ENCODE measurements at regions not wholly inside any gene's neighbourhood (a gene's known extent, or its start where the extent isn't known, plus 50 kb on each side); places are given as distances from the start of the nearest gene placed in this dataset.

DNA sequence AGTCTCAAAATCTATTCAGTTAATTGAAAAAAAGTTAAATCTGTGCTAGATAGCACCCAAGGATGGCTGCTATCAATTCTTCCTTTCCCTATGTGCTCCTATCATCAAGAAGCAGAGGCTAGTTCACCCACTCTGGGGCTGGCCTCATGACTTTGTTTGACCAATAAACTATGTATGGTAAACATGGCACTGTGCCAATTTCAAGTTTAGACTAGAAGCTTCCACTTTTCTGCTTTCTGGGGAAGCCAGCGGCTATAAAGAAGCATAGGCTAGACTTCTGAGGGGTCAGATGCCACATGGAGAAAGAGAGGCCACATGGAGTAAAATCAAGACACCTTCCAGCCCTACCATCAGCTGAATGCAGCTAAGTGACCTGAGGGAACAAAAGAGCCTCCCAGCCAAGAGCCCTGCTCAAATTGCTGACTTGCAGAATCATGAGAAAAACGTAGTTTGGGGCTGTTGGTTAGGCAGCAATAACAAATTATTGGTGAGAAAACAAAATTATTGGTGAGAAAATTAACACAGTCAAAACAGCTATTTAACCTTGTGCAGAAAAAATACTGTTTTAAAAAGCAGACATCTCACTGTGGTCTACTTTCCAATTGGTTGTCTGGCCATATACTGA lies 86.5 kb upstream of the SLC14A2 start:
- no peak for DNase-seq (ENCODE audit: low spot score)

DNA sequence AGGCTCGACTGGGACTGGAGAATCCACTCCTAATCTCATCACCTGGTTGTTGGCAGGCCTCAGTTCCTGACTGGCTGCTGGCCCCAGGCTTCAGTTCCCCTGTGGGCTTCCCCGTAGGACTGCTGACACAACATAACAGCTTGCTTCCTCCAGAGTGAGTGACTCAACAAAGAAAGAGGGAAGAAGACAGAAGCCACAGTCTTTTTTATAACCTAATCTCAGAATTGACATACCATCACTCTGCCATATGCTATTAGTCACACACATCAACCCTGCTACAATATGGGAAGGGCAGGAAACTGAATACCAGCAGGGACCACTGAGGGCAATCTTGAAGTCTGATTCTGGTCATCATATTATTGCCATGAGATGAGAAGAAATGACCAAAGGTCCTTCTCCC lies 76.8 kb upstream of the SLC14A2 start:
- no peak for DNase-seq (ENCODE audit: low spot score)

DNA sequence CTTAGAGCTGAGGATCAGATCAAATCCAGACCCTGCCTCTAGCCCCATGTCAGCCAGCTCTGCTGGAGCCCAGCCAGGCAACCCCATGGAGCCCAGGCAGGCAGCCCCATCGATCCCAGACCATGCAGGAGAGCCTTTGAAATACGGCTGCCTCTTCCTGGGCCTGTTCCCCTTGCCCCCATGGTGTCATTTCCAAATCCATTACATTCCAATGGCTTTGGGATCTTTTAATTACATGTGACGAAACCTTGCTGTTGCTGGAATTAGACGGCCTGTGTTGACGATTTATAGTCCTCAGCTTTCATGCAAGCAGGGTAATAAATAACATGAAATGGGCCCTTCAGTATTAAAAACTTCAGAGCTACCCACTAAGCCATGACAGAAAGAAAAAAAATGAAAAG lies 75.8 kb upstream of the SLC14A2 start:
- DNase-seq (ENCODE audit: low spot score), result no peak

DNA sequence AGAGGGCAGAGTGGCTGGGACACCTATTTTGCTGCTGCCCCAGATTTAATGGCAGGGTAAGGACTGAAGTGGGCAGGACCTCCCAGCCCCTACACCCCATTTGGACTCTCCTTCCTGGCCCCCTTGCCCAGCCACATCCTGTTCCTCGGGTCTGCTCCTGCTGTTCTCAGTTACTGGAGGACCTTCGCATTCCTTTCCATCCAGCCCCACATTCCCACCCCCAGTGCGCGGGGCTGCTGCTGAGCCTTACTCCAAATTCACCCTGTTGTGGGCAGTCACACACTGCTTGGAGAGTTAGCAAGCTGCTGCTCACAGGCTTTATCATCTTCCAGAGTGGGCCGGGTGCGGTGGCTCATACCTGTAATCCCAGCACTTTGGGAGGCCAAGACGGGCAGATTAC lies 75.2 kb upstream of the SLC14A2 start:
- no peak for DNase-seq (ENCODE audit: low spot score)

DNA sequence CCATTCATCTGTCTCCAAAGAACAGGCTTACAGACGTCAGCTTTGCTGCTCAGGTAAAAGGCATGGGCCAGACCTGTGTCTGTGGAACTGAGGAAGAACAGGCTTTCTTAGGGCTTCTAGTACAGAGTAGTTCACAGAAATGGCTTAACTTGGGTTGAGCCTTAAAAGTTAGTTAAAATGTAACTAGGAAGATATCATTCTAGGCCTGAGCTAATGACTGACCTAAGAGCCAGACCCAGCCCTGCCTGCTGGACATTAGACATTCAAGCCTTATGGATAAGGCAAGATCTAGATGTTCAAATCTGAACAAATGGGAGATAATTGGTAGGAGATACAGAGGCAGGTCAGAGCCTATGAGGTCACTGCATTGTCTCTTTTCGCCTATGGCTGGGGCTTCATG lies 73.9 kb upstream of the SLC14A2 start:
- DNase-seq (ENCODE audit: low spot score), result no peak

DNA sequence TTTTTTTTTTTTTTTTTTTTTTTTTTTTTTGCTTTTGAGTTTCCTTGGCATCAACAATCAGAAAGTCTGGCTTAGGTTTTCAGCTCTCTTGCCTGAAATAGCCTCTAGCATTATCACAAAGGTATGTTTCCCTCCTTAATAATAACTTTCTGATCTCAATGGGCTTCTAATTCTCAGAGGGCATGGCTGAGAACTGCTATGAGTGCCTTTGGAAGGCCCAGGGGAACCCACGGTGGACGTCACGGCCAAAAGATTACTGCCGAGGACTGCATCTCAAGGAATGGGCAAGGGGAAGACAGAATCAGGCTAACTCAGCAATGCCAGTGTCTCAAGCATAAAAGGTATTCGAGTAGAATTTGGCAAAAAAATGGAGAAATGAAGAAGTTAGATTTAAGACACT lies 73.2 kb upstream of the SLC14A2 start:
- DNase-seq (ENCODE audit: low spot score), result no peak

DNA sequence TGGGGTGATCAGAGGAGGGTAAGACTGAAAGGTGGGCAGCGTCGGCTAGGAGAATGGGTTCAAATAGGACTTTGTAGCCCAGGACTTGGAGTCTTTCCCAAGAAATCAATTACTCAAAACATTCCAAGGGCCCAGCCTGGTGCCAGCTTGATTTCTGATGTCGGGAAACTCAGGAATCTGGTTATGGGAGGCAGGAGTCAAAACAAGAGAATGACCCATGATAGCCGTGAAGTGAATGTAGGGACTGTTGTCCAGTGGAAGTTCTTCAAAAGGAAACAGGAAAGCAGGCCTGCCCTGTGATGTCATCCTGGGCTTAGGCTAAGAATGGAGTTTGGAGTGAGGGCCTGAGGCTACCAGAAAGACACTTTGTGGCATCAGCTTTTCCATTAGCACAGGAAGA lies 67.4 kb upstream of the SLC14A2 start:
- no peak for DNase-seq (ENCODE audit: low spot score)

DNA sequence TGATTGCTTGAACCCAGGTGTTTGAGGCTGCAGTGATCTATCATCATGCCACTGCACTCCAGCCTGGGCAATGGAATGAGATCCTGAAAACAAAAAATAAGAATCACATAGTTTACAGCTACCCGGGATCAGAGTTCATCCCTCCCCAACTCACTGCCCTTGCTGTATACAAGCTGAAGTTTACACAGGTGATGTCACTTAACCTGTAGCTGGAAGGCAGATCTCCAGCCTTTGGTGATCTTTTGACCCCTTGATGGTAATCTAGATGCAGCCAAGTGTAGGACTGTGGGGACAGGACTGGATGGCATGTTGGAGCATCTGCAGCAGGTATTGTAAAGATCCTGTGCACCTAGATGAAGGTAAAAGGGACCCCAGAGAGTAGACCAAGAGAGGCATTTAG lies 66.7 kb upstream of the SLC14A2 start:
- DNase-seq (ENCODE audit: low spot score), result no peak

DNA sequence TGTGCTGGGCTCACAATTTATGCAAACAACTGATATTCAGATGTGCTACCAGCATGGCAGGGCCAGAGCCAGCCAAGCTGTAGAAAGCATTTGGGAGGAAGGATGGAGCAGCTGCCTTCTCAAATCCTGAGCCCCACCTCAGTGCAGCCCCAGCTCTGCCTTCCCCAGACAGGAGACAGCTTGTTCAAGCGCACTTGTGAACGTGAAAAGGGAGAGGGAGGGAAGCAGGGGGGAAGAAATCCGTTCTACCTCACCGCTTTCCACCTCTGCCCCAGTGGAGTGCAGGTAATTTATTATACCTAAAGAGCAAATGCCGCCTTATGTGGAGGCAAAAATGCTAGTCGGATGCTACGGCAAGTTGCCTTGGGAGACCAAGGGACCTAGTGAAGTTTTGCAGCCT lies 66.0 kb upstream of the SLC14A2 start:
- DNase-seq (ENCODE audit: low spot score), result no peak

DNA sequence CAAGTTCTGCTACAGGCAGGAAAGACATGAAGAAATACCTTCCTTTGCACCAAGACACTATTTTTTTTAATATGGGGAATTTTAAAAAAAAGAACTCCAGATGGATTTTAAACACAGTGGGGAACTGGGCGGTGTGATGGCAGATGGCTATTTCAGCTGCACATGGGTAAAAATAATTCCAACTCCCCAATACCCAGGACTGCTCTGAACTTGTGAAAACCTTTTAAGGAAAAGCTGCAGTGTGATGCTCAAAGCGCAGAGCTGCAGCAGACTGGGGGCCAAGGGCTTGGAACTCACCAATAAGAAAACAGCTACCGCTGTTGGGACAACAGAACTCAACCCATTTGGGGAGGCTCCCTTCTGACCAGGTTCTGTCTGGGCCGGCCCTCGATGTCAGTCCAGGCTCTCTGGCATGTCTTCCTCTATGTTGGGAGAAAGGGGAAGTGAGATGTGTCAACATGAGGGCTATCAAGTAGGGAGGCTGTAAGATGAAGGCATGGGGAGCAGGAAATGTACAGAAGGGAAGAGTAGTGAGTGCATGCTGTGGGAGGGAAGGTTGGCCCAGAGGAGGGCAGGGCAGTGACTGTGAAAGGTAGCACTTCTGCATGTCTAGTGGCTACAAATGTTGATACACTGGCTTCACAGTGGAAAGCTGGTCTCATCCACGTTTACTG lies 64.0 kb upstream of the SLC14A2 start:
- no peak for DNase-seq (ENCODE audit: low spot score)

DNA sequence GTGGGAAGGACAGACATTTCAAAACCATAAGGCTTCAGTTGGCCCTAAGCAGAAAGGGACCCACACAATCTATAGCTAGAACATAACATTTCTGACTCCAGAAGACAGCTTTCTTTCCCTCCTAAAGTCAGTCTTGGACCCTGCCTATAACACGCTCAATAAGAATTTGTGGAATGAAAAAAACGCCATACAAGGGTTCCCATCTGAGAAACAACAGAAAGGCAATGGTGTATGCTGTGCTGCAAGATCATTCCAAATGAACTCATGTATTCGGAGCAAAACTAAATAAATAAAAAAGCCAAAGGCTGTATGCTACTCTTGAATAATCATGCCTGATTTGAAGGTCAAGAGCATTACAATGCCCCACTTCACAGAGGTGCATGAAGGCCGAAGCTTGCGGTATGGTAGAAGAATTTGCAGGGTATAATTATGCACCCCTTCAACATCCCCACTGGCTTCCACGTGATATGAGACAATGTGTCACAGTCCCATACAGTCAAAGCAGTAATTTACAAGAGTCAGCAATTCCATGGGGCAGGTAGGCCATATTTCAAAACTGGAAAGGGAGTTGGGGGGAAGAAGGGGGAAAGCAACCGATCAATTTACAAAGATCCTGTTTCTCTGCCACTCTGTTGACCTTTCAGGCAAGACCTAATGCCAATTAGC lies 61.4 kb upstream of the SLC14A2 start:
- no peak for DNase-seq (ENCODE audit: low spot score)

DNA sequence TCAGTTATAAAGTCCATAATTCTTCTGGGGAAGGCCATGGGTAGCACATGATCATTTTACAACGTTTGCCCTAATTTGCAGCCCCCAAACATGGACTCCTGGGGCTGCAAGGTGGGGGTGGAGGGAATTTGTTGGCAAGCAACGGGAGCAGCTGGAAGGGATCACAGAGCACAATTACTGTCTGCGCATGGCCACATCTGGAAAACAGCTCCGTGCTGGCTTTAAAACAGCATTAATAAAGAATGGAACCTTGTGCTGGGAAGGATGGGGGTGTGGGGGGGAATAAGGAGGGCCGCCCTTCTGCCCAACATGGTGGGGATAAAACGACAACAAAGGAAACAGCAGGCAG lies 60.9 kb upstream of the SLC14A2 start:
- DNase-seq (ENCODE audit: low spot score), result no peak

DNA sequence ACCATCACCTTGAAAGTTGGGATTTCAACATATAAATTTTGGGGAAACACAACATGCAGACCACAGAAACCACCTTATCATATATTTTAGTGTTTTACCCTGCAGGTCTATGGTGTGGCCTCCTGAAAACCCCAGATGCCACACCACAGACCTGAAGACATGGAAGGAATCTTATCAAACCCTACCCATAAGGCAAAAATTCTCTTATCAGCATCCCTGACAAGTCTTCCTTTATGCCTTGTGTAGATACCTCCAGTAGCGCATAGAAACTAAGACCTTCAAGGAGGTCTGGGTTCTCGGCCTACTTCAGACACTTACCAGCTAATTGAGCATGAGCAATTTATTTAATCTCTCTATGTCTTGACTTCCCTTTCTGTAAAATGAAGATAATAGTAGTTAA lies 59.1 kb upstream of the SLC14A2 start:
- DNase-seq (ENCODE audit: low spot score), result no peak

DNA sequence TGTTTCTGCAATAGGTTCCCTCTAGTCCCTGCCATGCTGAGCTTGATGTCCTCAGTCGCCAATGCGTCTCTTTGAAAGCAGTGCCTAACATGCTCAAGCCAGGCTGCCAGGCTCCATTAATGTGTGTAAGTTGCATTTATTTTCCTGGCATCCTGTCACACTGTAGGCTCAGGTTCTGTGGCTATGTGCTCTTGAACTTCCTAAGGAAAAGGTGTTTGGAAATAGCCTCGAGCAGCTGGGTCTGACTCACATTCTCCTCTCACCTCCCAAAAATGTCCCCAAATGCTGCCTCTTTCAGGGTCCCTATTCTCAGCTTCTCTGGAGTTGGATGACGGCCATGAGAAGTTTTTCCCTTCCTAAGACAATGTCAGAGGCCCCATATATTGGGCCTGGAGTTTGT lies 58.0 kb upstream of the SLC14A2 start:
- no peak for DNase-seq (ENCODE audit: low spot score)

DNA sequence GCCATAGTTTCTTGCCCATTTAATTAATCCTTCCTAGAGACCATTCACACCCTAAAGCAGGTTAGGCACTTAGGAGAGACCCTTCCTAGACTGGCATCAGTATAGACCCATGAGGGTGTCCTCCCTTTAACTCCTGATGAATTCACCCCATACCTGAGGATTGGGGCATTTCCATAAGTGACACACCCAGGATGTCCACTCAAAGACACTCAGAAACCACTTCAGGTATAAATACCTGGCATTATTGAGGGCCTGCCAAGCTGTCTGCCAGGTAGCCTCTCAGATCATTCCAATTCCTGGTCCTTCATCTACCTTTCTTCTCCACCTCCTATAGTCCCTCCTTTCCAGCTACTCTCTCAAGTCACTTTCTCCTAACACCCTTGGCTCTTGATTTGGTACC lies 57.5 kb upstream of the SLC14A2 start:
- DNase-seq (ENCODE audit: low spot score), result no peak

DNA sequence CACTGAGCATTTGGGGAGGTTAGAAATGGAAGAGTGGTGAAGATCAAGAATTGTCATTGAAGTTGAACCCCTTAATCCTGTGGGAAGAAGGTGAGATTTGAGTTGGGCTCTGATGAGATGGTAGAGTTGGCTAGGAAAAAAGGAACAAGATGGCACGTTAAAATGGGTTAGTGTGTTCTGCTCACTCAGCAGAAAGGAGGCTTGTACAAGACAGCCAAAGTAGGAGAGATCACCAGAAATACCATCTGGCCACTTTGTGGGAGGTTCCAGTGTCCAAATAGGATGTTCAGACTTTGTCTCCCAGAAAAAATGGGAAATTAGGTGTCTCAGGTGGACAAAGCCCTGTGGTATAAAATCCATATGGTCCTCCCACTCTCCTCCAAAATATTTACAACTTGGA lies 56.0 kb upstream of the SLC14A2 start:
- no peak for DNase-seq (ENCODE audit: low spot score)

DNA sequence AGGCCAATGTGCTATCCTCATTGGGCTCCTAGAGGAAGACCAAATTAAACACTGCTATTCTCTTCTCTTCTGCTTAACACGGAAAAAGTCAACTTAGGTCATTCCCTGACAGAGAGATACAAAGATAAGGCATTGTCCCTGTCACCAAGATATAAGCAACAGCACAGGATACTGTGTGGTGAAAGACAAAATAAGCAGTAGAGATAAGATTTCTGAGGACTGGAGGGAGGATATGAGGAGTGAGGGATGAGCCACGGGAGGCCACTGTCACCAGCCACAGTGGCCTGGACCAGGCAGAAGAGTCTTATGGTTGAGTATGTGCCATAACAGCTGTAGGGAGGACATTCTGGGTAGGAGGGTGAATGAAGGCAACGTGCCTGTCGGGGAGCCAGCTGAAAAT lies 54.4 kb upstream of the SLC14A2 start:
- DNase-seq (ENCODE audit: low spot score), result no peak

DNA sequence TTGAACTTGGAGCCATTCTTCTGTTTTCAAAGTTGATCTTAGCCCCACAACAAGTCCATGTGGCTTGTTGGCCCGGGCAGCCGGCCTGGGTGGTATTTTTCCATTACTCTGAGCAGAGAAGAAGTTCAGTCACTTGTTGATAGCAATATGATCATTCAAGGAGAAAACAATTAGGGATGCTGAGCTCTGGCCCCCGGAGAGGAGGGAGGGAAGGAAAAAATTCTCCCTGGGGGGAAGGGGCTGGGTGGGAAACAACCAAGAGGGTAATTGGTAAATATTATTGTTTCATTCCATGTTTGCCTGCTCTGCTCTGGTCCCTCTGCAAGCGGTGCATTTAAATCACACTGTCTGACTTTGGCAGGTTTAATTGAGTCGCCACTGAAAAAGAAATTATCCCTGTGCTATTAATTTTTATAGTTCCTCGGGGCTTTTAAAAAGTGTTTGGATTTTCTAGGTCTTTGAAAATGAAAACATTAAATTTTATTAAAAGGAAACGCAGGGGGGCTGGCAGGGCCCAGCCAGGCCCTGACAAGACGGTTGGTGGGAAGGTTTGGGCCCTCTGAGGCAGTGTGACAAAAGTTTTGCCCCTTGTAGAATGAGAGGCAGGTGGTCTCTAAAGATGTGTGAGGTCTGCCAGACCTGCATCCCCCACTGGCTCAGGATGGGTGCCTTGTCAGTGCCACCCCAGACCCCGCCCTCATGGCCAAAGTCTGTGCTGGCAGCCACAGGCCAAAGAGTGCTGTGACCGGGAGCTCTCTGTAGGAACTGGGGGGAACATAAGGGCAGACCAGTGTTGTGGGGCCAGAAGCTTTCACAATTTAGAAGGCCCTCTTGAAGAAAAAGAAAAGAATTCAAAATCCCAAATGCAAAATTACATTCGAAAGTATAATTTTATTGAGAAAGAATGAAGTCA lies 52.5 kb upstream of the SLC14A2 start:
- no peak for DNase-seq (ENCODE audit: low spot score)

DNA sequence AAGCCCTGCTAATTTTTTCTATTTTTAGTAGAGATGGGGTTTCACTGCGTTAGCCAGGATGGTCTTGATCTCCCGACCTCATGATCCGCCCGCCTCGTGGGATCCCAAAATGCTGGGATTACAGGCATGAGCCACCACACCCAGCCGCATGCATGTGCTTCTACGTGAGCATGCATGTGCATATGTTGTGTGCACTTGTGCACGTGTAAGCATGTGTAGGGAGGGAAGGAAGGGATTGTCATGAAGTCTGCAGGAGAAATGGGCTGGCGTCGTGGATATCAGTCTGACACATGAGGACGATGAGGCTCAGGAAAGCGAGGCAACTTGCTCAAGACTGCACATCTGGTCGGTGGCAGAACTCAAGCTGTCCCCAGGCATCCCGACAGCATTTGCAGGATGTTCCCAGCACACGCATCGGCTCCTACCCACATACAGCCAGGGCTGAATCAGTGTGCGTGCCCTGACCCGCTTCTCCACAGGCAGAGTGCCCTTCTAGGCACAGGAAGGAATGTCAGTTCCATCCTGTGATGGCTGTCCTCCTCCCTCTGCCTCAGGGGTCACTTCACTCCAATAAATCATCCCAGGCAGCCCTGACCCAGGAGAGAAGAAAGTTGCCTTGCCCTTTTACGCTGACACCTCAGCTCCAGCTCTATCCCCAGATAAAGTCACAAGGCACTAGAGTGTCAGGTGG lies 49.9 kb upstream of the SLC14A2 start:
- DNase-seq (ENCODE audit: low spot score), result no peak
